Kidney (tissue), 13 donors: ENCODE measurements at regions not wholly inside any gene's neighbourhood (a gene's known extent, or its start where the extent isn't known, plus 50 kb on each side); places are given as distances from the start of the nearest gene placed in this dataset.

Source experiments
- DNase-seq, 5 donors: peaks; one replicate each; pipeline ENCODE4 v3.0.0-alpha.2; 2013 to 2020
- FAIRE-seq: peaks from 2 replicates; lab custom pipeline; 2012; peaks lifted over from hg19 to GRCh38; lab: Jason Lieb, UNC
- H3K27ac ChIP-seq, 2 donors: one replicate each; pipeline ENCODE4 v1.7.0; 2013; ENCODE audit warnings: low read depth in 2 of 2, low read length in 2 of 2, inconsistent platforms in 1 of 2
- H3K27me3 ChIP-seq: one replicate; pipeline ENCODE4 v1.7.1; 2013; ENCODE audit warnings: low read length, inconsistent platforms; ENCODE audit not compliant: control insufficient read depth, insufficient read depth
- H3K36me3 ChIP-seq, 3 donors: one replicate each; pipeline versions ENCODE4 v1.7.0 to v1.7.1; 2013; ENCODE audit warnings: low read length in 3 of 3, control low read depth in 1 of 3, inconsistent platforms in 1 of 3; ENCODE audit not compliant: insufficient read depth in 3 of 3, control insufficient read depth in 2 of 3
- H3K4me1 ChIP-seq, 3 donors: one replicate each; pipeline versions ENCODE4 v1.7.0 to v1.7.1; 2013; ENCODE audit warnings: low read length in 3 of 3, inconsistent platforms in 1 of 3, low read depth in 1 of 3; ENCODE audit not compliant: control insufficient read depth in 2 of 3, insufficient read depth in 2 of 3
- H3K4me3 ChIP-seq, 3 donors: one replicate each; pipeline versions ENCODE4 v1.7.0 to v1.8.1; 2013; ENCODE audit warnings: low read length in 3 of 3, control low read depth in 1 of 3, inconsistent platforms in 1 of 3
- H3K9ac ChIP-seq, 3 donors: one replicate each; pipeline versions ENCODE4 v1.7.0 to v1.7.1; 2013; ENCODE audit warnings: low read length in 3 of 3, control low read depth in 1 of 3, inconsistent platforms in 1 of 3
- H3K9me3 ChIP-seq, 3 donors: one replicate each; pipeline versions ENCODE4 v1.7.0 to v1.7.1; 2013; ENCODE audit warnings: low read length in 3 of 3, control low read depth in 1 of 3, inconsistent platforms in 1 of 3; ENCODE audit not compliant: control insufficient read depth in 2 of 3, insufficient read depth in 1 of 3
- CTCF ChIP-seq: IDR thresholded peaks from 3 replicates; pipeline ENCODE4 v1.5.1; 2012; ENCODE audit warnings: mild to moderate bottlenecking, moderate library complexity, borderline replicate concordance; ENCODE audit not compliant: insufficient read depth; ENCODE audit errors: extremely low read depth
- intact Hi-C: fragments of 100-400 bp; cut with DNase I; formaldehyde crosslinking; loops from one replicate; pipeline ENCODE4 v1.11.1; 2022
- donor health status: control.
- donor health status: control.
- donor health status: control.
- donor health status: control.
- donor health status: control.
- donor health status: DM: yes; HTN: yes; CAD: no.
- donor health status: Normal renal cell carcinoma (clear cell type).

- H3K36me3 ChIP-seq: no peaks in the 10 kb centered on the region
- intact Hi-C loops: loop anchor here (10.0 kb wide), 1 partner anchor 201 kb away; no protein-coding TSS in a partner anchor
- H3K27ac ChIP-seq: no peak overlapping the region
- no peaks in the 10 kb centered on the region for H3K9me3 ChIP-seq
- H3K9ac ChIP-seq: no peak overlapping the region
- H3K4me1 ChIP-seq: no peaks in the 10 kb centered on the region
- TF ChIP-seq CTCF: no peak
- no peak overlapping the region for H3K4me3 ChIP-seq
- no peak for FAIRE-seq
- peak in 2 of 5 donors; percentile 42 to 66 for DNase-seq
- H3K27me3 ChIP-seq: no peaks in the 10 kb centered on the region
Observed at GRCh38 chr7:148485618-148486017, 104.9 kb upstream of the C7orf33 start.

- TF ChIP-seq CTCF: no peak
- Histone ChIP-seq H3K27me3 (no peaks in the 10 kb centered on the region), H3K9me3 (no peaks in the 10 kb centered on the region), H3K36me3 (no peaks in the 10 kb centered on the region), H3K27ac (no peak overlapping the region), H3K4me1 (no peaks in the 10 kb centered on the region), H3K9ac (no peak overlapping the region), H3K4me3 (no peak overlapping the region)
- no peak for DNase-seq
- intact Hi-C loops: loop anchor here (10.0 kb wide), 1 partner anchor 202 kb away; no protein-coding TSS in a partner anchor
- FAIRE-seq: no peak
Observed at GRCh38 chr7:148486937-148487336, 103.6 kb upstream of the C7orf33 start.

GRCh38 chr7:148487912-148488311 lies 102.7 kb upstream of the C7orf33 start:
- DNase-seq (no peak), FAIRE-seq (no peak)
- intact Hi-C loops: loop anchor here (10.0 kb wide), 1 partner anchor 203 kb away; no protein-coding TSS in a partner anchor
- no peaks in the 10 kb centered on the region for H3K36me3 ChIP-seq
- no peak for TF ChIP-seq CTCF
- H3K4me1 ChIP-seq: no peaks in the 10 kb centered on the region
- H3K27ac ChIP-seq: no peak overlapping the region
- no peak overlapping the region for H3K9ac ChIP-seq
- H3K4me3 ChIP-seq: no peak overlapping the region
- no peaks in the 10 kb centered on the region for H3K27me3 ChIP-seq
- peaks cover 0 to 6% (median 0%) of the 10 kb centered on the region in 3 donors for H3K9me3 ChIP-seq

DNA sequence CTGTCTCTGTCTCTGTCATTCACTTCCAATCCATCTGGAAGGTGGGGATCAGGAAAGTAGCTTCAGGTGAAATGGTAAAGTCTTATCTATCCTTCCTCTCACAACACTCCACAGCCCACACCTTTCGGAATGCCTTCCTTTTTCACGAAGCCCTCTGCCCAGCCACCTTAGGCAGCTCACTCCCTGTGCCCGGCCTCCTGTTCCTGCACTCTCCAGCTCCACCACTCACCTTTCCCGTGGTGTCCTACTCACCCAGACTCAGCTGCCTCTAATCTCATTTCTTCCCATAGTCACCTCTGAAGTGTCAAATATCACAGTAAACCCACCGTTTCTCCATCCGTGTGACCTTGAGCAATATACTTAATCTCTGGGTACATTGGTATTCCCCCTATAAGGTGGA lies 100.9 kb upstream of the C7orf33 start:
- H3K27me3 ChIP-seq: no peaks in the 10 kb centered on the region
- no peaks in the 10 kb centered on the region for H3K4me1 ChIP-seq
- no peak overlapping the region for H3K4me3 ChIP-seq
- intact Hi-C loops: loop anchor here (10.0 kb wide), 1 partner anchor 205 kb away; no protein-coding TSS in a partner anchor
- TF ChIP-seq CTCF: no peak
- FAIRE-seq: no peak
- no peaks in the 10 kb centered on the region for H3K36me3 ChIP-seq
- H3K9ac ChIP-seq: no peak overlapping the region
- DNase-seq: no peak
- H3K9me3 ChIP-seq: peaks cover 0 to 6% (median 0%) of the 10 kb centered on the region in 3 donors
- no peak overlapping the region for H3K27ac ChIP-seq
